K562 (cell line): ENCODE measurements at regions not wholly inside any gene's neighbourhood (a gene's known extent, or its start where the extent isn't known, plus 50 kb on each side); places are given as distances from the start of the nearest gene placed in this dataset.

Experiments
- ARNT ChIP-seq, 2 experiments: fragments of 450-650 bp; IDR thresholded peaks; 2 replicates each; pipeline ENCODE4 v1.6.1; 2016; ENCODE audit warnings: mild to moderate bottlenecking in 1 of 2
- ASH1L ChIP-seq: fragments of 450-650 bp; IDR thresholded peaks from 2 replicates; pipeline ENCODE4 v1.6.1; 2018; ENCODE audit warnings: borderline replicate concordance, mild to moderate bottlenecking, low read depth; ENCODE audit not compliant: partially characterized antibody
- CCNT2 ChIP-seq: IDR thresholded peaks from 2 replicates; pipeline ENCODE4 v1.6.1; 2011; ENCODE audit warnings: borderline replicate concordance, low read depth, mild to moderate bottlenecking, moderate library complexity, mixed read lengths, low read length; ENCODE audit not compliant: insufficient read length; ENCODE audit errors: extremely low read depth
- CREB3 ChIP-seq: fragments of 450-650 bp; conservative IDR thresholded peaks from 2 replicates; pipeline ENCODE4 v1.6.1; 2016; ENCODE audit warnings: missing genetic modification characterization, low read depth, mild to moderate bottlenecking, missing compliant biosample characterization, moderate library complexity
- CTCFL ChIP-seq: IDR thresholded peaks from 2 replicates; pipeline ENCODE4 v1.6.1; 2011; ENCODE audit warnings: borderline replicate concordance, low read depth, mild to moderate bottlenecking, moderate library complexity, low read length; ENCODE audit not compliant: insufficient read depth, poor library complexity, severe bottlenecking
- FOXJ3 ChIP-seq: sonication (generic); formaldehyde crosslinking; IDR thresholded peaks from 2 replicates; pipeline ENCODE4 v1.4.0; 2020; ENCODE audit warnings: mild to moderate bottlenecking, missing genetic modification reagents
- HES1 ChIP-seq: fragments of 450-650 bp; IDR thresholded peaks from 2 replicates; pipeline ENCODE4 v1.6.1; 2016; ENCODE audit warnings: low read depth, mild to moderate bottlenecking, moderate library complexity
- HOXB6 ChIP-seq: fragments of 250-450 bp; sonication (Bioruptor Pico); IDR thresholded peaks from 2 replicates; pipeline ENCODE4 v1.5.1; 2022; ENCODE audit warnings: mild to moderate bottlenecking, borderline replicate concordance
- ID3 ChIP-seq, 2 experiments: fragments of 250-450 bp in 1 of 2; fragments of 450-650 bp in 1 of 2; sonication (Bioruptor Pico) in 1 of 2; IDR thresholded peaks; 2 replicates each; pipeline versions ENCODE4 v1.6.1 to v1.8.0; 2016 to 2021; ENCODE audit warnings: mild to moderate bottlenecking in 2 of 2, moderate library complexity in 2 of 2, missing compliant biosample characterization in 1 of 2, missing genetic modification characterization in 1 of 2
- KAT7 ChIP-seq: sonication (generic); formaldehyde crosslinking; IDR thresholded peaks from 2 replicates; pipeline ENCODE4 v1.8.0; 2022; ENCODE audit warnings: missing genetic modification reagents, mild to moderate bottlenecking, borderline replicate concordance
- KLF6 ChIP-seq: fragments of 250-450 bp; sonication (Bioruptor Pico); IDR thresholded peaks from 2 replicates; pipeline ENCODE4 v1.4.0; 2020; ENCODE audit warnings: mild to moderate bottlenecking, moderate library complexity, borderline replicate concordance
- NFE2 ChIP-seq: IDR thresholded peaks from 2 replicates; pipeline ENCODE4 v1.6.1; 2014; ENCODE audit warnings: antibody characterized with exemption, low read depth
- PRPF4 ChIP-seq: fragments of 200-400 bp; formaldehyde crosslinking; IDR thresholded peaks from one replicate; pipeline ENCODE4 v1.6.1; 2017; ENCODE audit warnings: low read length, low read depth, mild to moderate bottlenecking; ENCODE audit not compliant: insufficient read depth, poor library complexity, severe bottlenecking
- RBBP5 ChIP-seq: fragments of 200-600 bp; sonication (generic); IDR thresholded peaks from 2 replicates; pipeline ENCODE4 v1.6.1; 2012; ENCODE audit warnings: borderline replicate concordance, mild to moderate bottlenecking, low read length, control low read depth, inconsistent platforms; ENCODE audit not compliant: insufficient read depth, poor library complexity, severe bottlenecking
- RBFOX2 ChIP-seq: fragments of 200-400 bp; formaldehyde crosslinking; IDR thresholded peaks from 2 replicates; pipeline ENCODE4 v1.6.1; 2017; ENCODE audit warnings: low read depth, mild to moderate bottlenecking, low read length, moderate library complexity
- RCOR1 ChIP-seq, 2 experiments: IDR thresholded peaks; 2 replicates each; pipeline ENCODE4 v1.6.1; 2012; ENCODE audit warnings: low read depth in 2 of 2, low read length in 2 of 2, borderline replicate concordance in 1 of 2, improper control_type of control experiment in 1 of 2
- SIN3A ChIP-seq, 2 experiments: fragments of 150-350 bp in 1 of 2; IDR thresholded peaks; 2 replicates each; pipeline ENCODE4 v1.6.1; 2011 to 2016; ENCODE audit warnings: borderline replicate concordance in 2 of 2, low read depth in 2 of 2, low read length in 2 of 2, mild to moderate bottlenecking in 2 of 2, moderate library complexity in 2 of 2; ENCODE audit not compliant: control insufficient read depth in 1 of 2
- TSC22D4 ChIP-seq: fragments of 450-650 bp; IDR thresholded peaks from 2 replicates; pipeline ENCODE4 v1.6.1; 2016; ENCODE audit warnings: missing genetic modification characterization, missing biosample characterization, control low read depth
- ZNF184 ChIP-seq: sonication (generic); formaldehyde crosslinking; IDR thresholded peaks from 2 replicates; pipeline ENCODE4 v1.5.0; 2020; ENCODE audit warnings: missing genetic modification reagents
- ZNF639 ChIP-seq, 2 experiments: fragments of 200-800 bp in 1 of 2; sonication (Bioruptor generic) in 1 of 2; sonication (generic) in 1 of 2; formaldehyde crosslinking in 1 of 2; IDR thresholded peaks in 1 of 2; conservative IDR thresholded peaks in 1 of 2; 2 replicates each; pipeline versions ENCODE4 v1.5.0 to v1.6.1; 2016 to 2020; ENCODE audit warnings: missing compliant biosample characterization in 1 of 2, missing genetic modification characterization in 1 of 2, missing genetic modification reagents in 1 of 2

GRCh38 chr6:27601668-27602254 lies 128.9 kb upstream of the ZNF184 start (continued):
- peak; percentile 58 for TF ChIP-seq RBFOX2
- no peak for TF ChIP-seq HOXB6
- TF ChIP-seq KAT7 (CRISPR knock-in tag) = no peak
- TF ChIP-seq NFE2 = no peak
- TF ChIP-seq CCNT2 = no peak
- TF ChIP-seq ASH1L = peak; percentile 9
- peak in 1 of 2 experiments; percentile 36; a peak in 1 of 4 replicates for TF ChIP-seq RCOR1 (IDR thresholded peaks at IDR 0.05; ENCODE audit: borderline replicate concordance in 1 of 2, low read depth in 2 of 2, low read length in 2 of 2)
- TF ChIP-seq ZNF184 (CRISPR knock-in tag) = no peak
- TF ChIP-seq TSC22D4 (tag) = no peak
- TF ChIP-seq FOXJ3 = no peak
- TF ChIP-seq ZNF639 (CRISPR knock-in tag; conservative IDR thresholded peaks at IDR 0.05 in 1 of 2, IDR thresholded peaks at IDR 0.05 in 1 of 2) = no peak
- TF ChIP-seq PRPF4 = no peak
- TF ChIP-seq CREB3 = no peak
- TF ChIP-seq HES1 = no peak
- TF ChIP-seq KLF6 = no peak
- TF ChIP-seq ID3 (CRISPR knock-in tag; IDR thresholded peaks at IDR 0.05) = no peak
- TF ChIP-seq ID3 (tag; IDR thresholded peaks at IDR 0.05) = no peak
- TF ChIP-seq CTCFL = no peak
- TF ChIP-seq SIN3A (IDR thresholded peaks at IDR 0.05; ENCODE audit: borderline replicate concordance in 2 of 2, control insufficient read depth in 1 of 2, low read depth in 2 of 2, low read length in 2 of 2) = 0 out of 4 replicates have a peak, but pooled peaks of 1 of the 2 experiments have one; percentile 18
- peak; percentile 50 for TF ChIP-seq RBBP5
- 0 out of 4 replicates have a peak, but pooled peaks of 1 of the 2 experiments have one; percentile 15 for TF ChIP-seq ARNT (IDR thresholded peaks at IDR 0.05)
